GM23248 (cell line): ENCODE measurements at regions not wholly inside any gene's neighbourhood (a gene's known extent, or its start where the extent isn't known, plus 50 kb on each side); places are given as distances from the start of the nearest gene placed in this dataset.
"Not testable (repeated sequence)": the region's sequence is repeated elsewhere in the genome, so short reads cannot be mapped to it uniquely, and the experiment has no call there.

ENCODE experiments used
- EZH2 ChIP-seq: fragments of 200-600 bp; sonication (generic); IDR thresholded peaks from 2 replicates; pipeline ENCODE4 v1.6.1; 2018; ENCODE audit warnings: antibody characterized with exemption, mild to moderate bottlenecking; ENCODE audit not compliant: insufficient read depth, poor library complexity, severe bottlenecking
- EZH2phosphoT487 ChIP-seq: fragments of 200-600 bp; sonication (generic); IDR thresholded peaks from 2 replicates; pipeline ENCODE4 v1.6.1; 2018; ENCODE audit warnings: antibody characterized with exemption, moderate library complexity, mild to moderate bottlenecking, low read depth; ENCODE audit not compliant: insufficient read depth

GRCh38 chr7:65770473-65771225 is 102.2 kb upstream of the VKORC1L1 start:
- not testable (repeated sequence) for TF ChIP-seq EZH2, EZH2phosphoT487
